Keratinocyte (primary cell): ENCODE measurements at regions not wholly inside any gene's neighbourhood (a gene's known extent, or its start where the extent isn't known, plus 50 kb on each side); places are given as distances from the start of the nearest gene placed in this dataset.

ENCODE experiments used
- DNase-seq: peaks from one replicate; pipeline ENCODE4 v3.0.0-alpha.2; 2011; ENCODE audit warnings: low read depth, missing footprints, low spot score
- FAIRE-seq: peaks from 2 replicates; lab custom pipeline; 2011; peaks lifted over from hg19 to GRCh38; lab: Jason Lieb, UNC
- H2AFZ ChIP-seq: 2 replicates; pipeline ENCODE4 v1.6.0; 2012; ENCODE audit warnings: low read length, control low read depth, inconsistent platforms; ENCODE audit not compliant: control insufficient read depth
- H3K27ac ChIP-seq: 2 replicates; pipeline ENCODE4 v1.5.1; 2011; ENCODE audit warnings: low read length; ENCODE audit not compliant: control insufficient read depth, insufficient read depth
- H3K27me3 ChIP-seq: 3 replicates; pipeline ENCODE4 v1.6.0; 2011; ENCODE audit warnings: low read length; ENCODE audit not compliant: control insufficient read depth, insufficient read depth; ENCODE audit errors: extremely low read depth
- H3K36me3 ChIP-seq, 2 experiments: 2 replicates in 1 of 2; 3 replicates in 1 of 2; pipeline ENCODE4 v1.5.1; 2011; ENCODE audit warnings: low read length in 2 of 2, mild to moderate bottlenecking in 1 of 2; ENCODE audit not compliant: control insufficient read depth in 2 of 2, insufficient read depth in 2 of 2; ENCODE audit errors: extremely low read depth in 1 of 2
- H3K4me1 ChIP-seq: 3 replicates; pipeline ENCODE4 v1.5.1; 2011; ENCODE audit warnings: low read length; ENCODE audit not compliant: control insufficient read depth, insufficient read depth; ENCODE audit errors: extremely low read depth
- H3K4me2 ChIP-seq: 3 replicates; pipeline ENCODE4 v1.6.0; 2011; ENCODE audit warnings: low read depth, low read length; ENCODE audit not compliant: control insufficient read depth, insufficient read depth; ENCODE audit errors: extremely low read depth
- H3K4me3 ChIP-seq, 3 experiments: fragments of 200-600 bp in 1 of 3; sonication (generic) in 1 of 3; 2 replicates in 2 of 3; 3 replicates in 1 of 3; pipeline ENCODE4 v1.5.1; 2011 to 2016; ENCODE audit warnings: low read length in 3 of 3, mild to moderate bottlenecking in 3 of 3, control low read depth in 2 of 3, inconsistent platforms in 1 of 3, low read depth in 1 of 3, mixed read lengths in 1 of 3, mixed run types in 1 of 3, moderate library complexity in 1 of 3; ENCODE audit not compliant: control insufficient read depth in 2 of 3, insufficient read depth in 2 of 3; ENCODE audit errors: extremely low read depth in 1 of 3
- H3K79me2 ChIP-seq: 2 replicates; pipeline ENCODE4 v1.6.0; 2012; ENCODE audit warnings: low read length; ENCODE audit not compliant: control insufficient read depth, insufficient read depth
- H3K9ac ChIP-seq: 3 replicates; pipeline ENCODE4 v1.6.0; 2011; ENCODE audit warnings: low read length; ENCODE audit not compliant: control insufficient read depth, insufficient read depth; ENCODE audit errors: extremely low read depth
- H3K9me1 ChIP-seq: 3 replicates; pipeline ENCODE4 v1.6.0; 2011; ENCODE audit warnings: low read length; ENCODE audit not compliant: control insufficient read depth, insufficient read depth; ENCODE audit errors: extremely low read depth
- H3K9me3 ChIP-seq: 2 replicates; pipeline ENCODE4 v1.5.1; 2012; ENCODE audit warnings: low read depth, low read length; ENCODE audit not compliant: control insufficient read depth
- H4K20me1 ChIP-seq: 3 replicates; pipeline ENCODE4 v1.6.0; 2011; ENCODE audit warnings: low read length; ENCODE audit not compliant: control insufficient read depth, insufficient read depth; ENCODE audit errors: extremely low read depth
- CTCF ChIP-seq, 3 experiments: IDR thresholded peaks in 1 of 3; conservative IDR thresholded peaks in 1 of 3; optimal IDR thresholded peaks in 1 of 3; 2 replicates in 2 of 3; 3 replicates in 1 of 3; pipeline versions ENCODE3 to v1.5.1; 2011; ENCODE audit warnings: low read length in 3 of 3, mild to moderate bottlenecking in 3 of 3, moderate library complexity in 2 of 3, control low read depth in 1 of 3, inconsistent platforms in 1 of 3; ENCODE audit not compliant: insufficient read depth in 2 of 3; ENCODE audit errors: extremely low read depth in 1 of 3
- EZH2 ChIP-seq: IDR thresholded peaks from one replicate; pipeline ENCODE4 v1.6.1; 2012; ENCODE audit warnings: inconsistent platforms, mild to moderate bottlenecking, low read length, moderate library complexity
- dilution Hi-C: fragments of 300-500 bp; cut with MboI; formaldehyde crosslinking; loops from one replicate; pipeline ENCODE4 v1.7.0; 2020; ENCODE audit warnings: low sequenced_read_pairs; ENCODE audit not compliant: extremely low pct_ligation_motif_present

- H3K36me3 ChIP-seq, result no peaks in the 10 kb centered on the region
- H3K4me2 ChIP-seq, result no peak overlapping the region
- H3K27ac ChIP-seq, result no peak overlapping the region
- no peaks in the 10 kb centered on the region for H3K9me1 ChIP-seq
- FAIRE-seq (no peak), DNase-seq (no peak)
- H2AFZ ChIP-seq, result no peak overlapping the region
- H3K79me2 ChIP-seq, result no peaks in the 10 kb centered on the region
- no peak overlapping the region for H3K9ac ChIP-seq
- H4K20me1 ChIP-seq, result no peaks in the 10 kb centered on the region
- no peaks in the 10 kb centered on the region for H3K4me1 ChIP-seq
- no peaks in the 10 kb centered on the region for H3K27me3 ChIP-seq
- TF ChIP-seq CTCF (optimal IDR thresholded peaks at IDR 0.05 in 1 of 3, IDR thresholded peaks at IDR 0.05 in 1 of 3, conservative IDR thresholded peaks at IDR 0.05 in 1 of 3; ENCODE audit: extremely low read depth in 1 of 3, insufficient read depth in 2 of 3, low read length in 3 of 3) (no peak), EZH2 (no peak)
- H3K9me3 ChIP-seq, result no peaks in the 10 kb centered on the region
- dilution Hi-C loops, result no loop called here
- H3K4me3 ChIP-seq, result no peak overlapping the region
Measured at GRCh38 chr3:132785292-132785691, 63.1 kb upstream of the NPHP3 start.

- Histone ChIP-seq H3K27me3 (no peaks in the 10 kb centered on the region), H4K20me1 (no peaks in the 10 kb centered on the region), H3K4me3 (no peak overlapping the region), H3K27ac (no peak overlapping the region), H3K9me3 (no peaks in the 10 kb centered on the region), H3K9me1 (no peaks in the 10 kb centered on the region), H3K36me3 (no peaks in the 10 kb centered on the region), H3K4me1 (no peaks in the 10 kb centered on the region), H3K79me2 (no peaks in the 10 kb centered on the region), H3K4me2 (no peak overlapping the region), H3K9ac (no peak overlapping the region), H2AFZ (no peak overlapping the region)
- FAIRE-seq (no peak), DNase-seq (no peak)
- dilution Hi-C loops, result no loop called here
- TF ChIP-seq CTCF (optimal IDR thresholded peaks at IDR 0.05 in 1 of 3, IDR thresholded peaks at IDR 0.05 in 1 of 3, conservative IDR thresholded peaks at IDR 0.05 in 1 of 3; ENCODE audit: extremely low read depth in 1 of 3, insufficient read depth in 2 of 3, low read length in 3 of 3) (no peak), EZH2 (no peak)
Measured at GRCh38 chr3:132784502-132785025, 62.4 kb upstream of the NPHP3 start.
